ENCODE measurements at regions not wholly inside any gene's neighbourhood (a gene's known extent, or its start where the extent isn't known, plus 50 kb on each side); places are given as distances from the start of the nearest gene placed in this dataset.

DNA sequence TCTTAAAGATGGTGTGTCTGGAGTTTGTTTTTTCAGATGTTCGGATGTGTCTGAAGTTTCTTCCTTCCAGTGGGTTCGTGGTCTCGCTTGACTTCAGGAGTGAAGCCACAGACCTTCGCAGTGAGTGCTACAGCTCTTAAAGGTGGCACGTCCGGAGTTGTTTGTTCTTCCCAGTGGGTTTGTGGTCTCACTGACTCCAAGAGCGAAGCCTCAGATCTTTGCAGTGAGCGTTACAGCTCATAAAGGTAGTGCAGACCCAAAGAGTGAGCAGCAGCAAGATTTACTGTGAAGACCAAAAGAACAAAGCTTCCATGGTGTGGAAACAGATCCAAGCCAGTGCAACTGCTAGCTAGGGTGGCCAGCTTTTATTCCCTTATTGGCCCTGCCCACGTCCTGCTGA lies 1430.4 kb upstream of the B3GALT2 start:
- TF ChIP-seq, protein P1, sequence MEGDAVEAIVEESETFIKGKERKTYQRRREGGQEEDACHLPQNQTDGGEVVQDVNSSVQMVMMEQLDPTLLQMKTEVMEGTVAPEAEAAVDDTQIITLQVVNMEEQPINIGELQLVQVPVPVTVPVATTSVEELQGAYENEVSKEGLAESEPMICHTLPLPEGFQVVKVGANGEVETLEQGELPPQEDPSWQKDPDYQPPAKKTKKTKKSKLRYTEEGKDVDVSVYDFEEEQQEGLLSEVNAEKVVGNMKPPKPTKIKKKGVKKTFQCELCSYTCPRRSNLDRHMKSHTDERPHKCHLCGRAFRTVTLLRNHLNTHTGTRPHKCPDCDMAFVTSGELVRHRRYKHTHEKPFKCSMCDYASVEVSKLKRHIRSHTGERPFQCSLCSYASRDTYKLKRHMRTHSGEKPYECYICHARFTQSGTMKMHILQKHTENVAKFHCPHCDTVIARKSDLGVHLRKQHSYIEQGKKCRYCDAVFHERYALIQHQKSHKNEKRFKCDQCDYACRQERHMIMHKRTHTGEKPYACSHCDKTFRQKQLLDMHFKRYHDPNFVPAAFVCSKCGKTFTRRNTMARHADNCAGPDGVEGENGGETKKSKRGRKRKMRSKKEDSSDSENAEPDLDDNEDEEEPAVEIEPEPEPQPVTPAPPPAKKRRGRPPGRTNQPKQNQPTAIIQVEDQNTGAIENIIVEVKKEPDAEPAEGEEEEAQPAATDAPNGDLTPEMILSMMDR (IDR thresholded peaks at IDR 0.05), result no peak
- no peak overlapping the region for H3K27ac ChIP-seq
- no peak overlapping the region for H3K4me3 ChIP-seq
- DNase-seq (ENCODE audit: low spot score), result no peak

DNA sequence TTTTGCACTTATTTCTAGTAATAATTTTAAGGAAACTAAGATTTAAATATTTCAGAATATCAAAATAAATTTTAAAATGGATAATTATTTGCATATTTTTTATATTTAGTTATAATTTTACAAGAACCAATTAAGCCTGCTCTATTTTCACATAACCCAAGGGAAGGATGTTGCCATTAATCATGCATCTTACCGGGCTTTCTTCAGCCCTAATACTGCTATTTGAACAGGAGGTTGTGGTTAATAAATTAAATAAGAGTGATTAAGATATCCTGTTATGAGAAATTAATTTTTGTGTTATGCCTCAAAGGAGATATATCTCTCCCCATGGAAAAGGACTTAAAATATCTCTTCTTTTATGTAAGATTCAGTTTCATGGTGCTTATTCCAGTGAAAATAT lies 1415.8 kb upstream of the B3GALT2 start:
- TF ChIP-seq, protein P1 (IDR thresholded peaks at IDR 0.05), result no peak
- H3K4me3 ChIP-seq, result no peak overlapping the region
- no peak for DNase-seq (ENCODE audit: low spot score)
- no peak overlapping the region for H3K27ac ChIP-seq

- DNase-seq (ENCODE audit: low spot score), result no peak
- Histone ChIP-seq H3K4me3 (no peak overlapping the region), H3K27ac (no peak overlapping the region)
- TF ChIP-seq, protein P1 (IDR thresholded peaks at IDR 0.05), result no peak
Measured at GRCh38 chr1:194600716-194601115, 1414.3 kb upstream of the B3GALT2 start.

- TF ChIP-seq, protein P1 (IDR thresholded peaks at IDR 0.05), result no peak
- Histone ChIP-seq H3K27ac (no peak overlapping the region), H3K4me3 (no peak overlapping the region)
- DNase-seq (ENCODE audit: low spot score), result no peak
Measured at GRCh38 chr1:194598098-194598497, 1411.7 kb upstream of the B3GALT2 start.

DNA sequence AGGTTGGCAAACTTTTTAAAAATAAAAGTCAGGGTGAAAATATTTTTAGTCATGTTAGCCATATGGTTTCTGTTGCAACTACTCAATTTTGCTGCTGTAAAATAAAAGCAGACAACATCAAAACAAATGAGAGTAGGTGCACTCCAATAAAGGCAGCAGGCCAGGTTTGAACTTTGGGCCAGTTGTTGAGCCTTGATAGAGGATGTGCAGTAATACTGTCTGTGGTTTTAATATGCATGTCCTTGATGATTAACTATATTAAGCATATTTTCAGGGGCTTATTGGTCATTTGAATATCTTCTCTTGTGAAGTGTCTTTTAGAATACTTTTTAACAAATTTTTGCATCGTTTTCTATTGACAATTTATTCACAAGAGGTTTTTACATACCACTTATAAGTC lies 1399.9 kb upstream of the B3GALT2 start:
- Histone ChIP-seq H3K4me3 (no peak overlapping the region), H3K27ac (no peak overlapping the region)
- TF ChIP-seq, protein P1 (IDR thresholded peaks at IDR 0.05), result no peak
- DNase-seq (ENCODE audit: low spot score), result no peak

DNA sequence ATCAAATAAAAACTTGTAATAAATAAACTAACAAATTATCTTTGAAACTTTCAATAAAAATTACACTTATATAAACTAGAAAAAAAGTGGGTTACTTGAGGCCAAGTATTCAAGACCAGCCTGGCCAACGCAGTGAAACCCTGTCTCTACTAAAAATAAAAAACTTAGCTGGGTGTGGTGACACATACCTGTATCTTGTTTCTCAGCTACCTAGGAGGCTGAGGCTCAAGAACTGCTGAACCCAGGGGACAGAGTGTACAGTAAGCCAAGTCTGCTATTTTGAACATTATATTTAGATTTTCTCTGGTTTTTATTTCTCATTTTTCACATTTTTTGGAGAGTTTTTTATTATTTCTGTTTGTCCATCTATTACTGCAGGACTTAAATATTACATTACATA lies 1397.6 kb upstream of the B3GALT2 start:
- TF ChIP-seq, protein P1 (IDR thresholded peaks at IDR 0.05), result no peak
- H3K4me3 ChIP-seq, result no peak overlapping the region
- H3K27ac ChIP-seq, result no peak overlapping the region
- DNase-seq (ENCODE audit: low spot score), result no peak

GRCh38 chr1:194570476-194570875 lies 1384.1 kb upstream of the B3GALT2 start:
- no peak overlapping the region for H3K27ac ChIP-seq
- no peak for DNase-seq (ENCODE audit: low spot score)
- H3K4me3 ChIP-seq, result no peak overlapping the region
- TF ChIP-seq, protein P1 (IDR thresholded peaks at IDR 0.05), result no peak
